Upper lobe of left lung (tissue), 4 donors: ENCODE measurements at regions not wholly inside any gene's neighbourhood (a gene's known extent, or its start where the extent isn't known, plus 50 kb on each side); places are given as distances from the start of the nearest gene placed in this dataset.

Experiments
- CTCF ChIP-seq, 6 experiments: fragments of 450-650 bp in 4 of 6; fragments of 200-600 bp in 2 of 6; sonication (generic) in 2 of 6; IDR thresholded peaks; one replicate each; pipeline ENCODE4 v1.5.1; 2016 to 2019; ENCODE audit warnings: antibody characterized with exemption in 6 of 6
- POLR2A ChIP-seq, 4 donors: fragments of 450-650 bp; IDR thresholded peaks; one replicate each; pipeline ENCODE4 v1.5.1; 2016 to 2017; ENCODE audit warnings: antibody characterized with exemption in 4 of 4, mild to moderate bottlenecking in 2 of 4

- TF ChIP-seq CTCF (IDR thresholded peaks at IDR 0.05): no peak
- TF ChIP-seq POLR2A (IDR thresholded peaks at IDR 0.05): no peak
Measured at GRCh38 chr20:5492937-5493336, 117.9 kb downstream of the GPCPD1 start.
